ENCODE measurements at regions not wholly inside any gene's neighbourhood (a gene's known extent, or its start where the extent isn't known, plus 50 kb on each side); places are given as distances from the start of the nearest gene placed in this dataset.

GRCh38 chrX:85444613-85445012 lies 65.1 kb upstream of the POF1B start:
- Histone ChIP-seq H3K79me2 (ENCODE audit: low read depth) (no peaks in the 10 kb centered on the region), H3K4me2 (no peak overlapping the region), H3K4me3 (no peak overlapping the region), H3K4me1 (no peaks in the 10 kb centered on the region), H3K36me3 (no peaks in the 10 kb centered on the region), H3F3A (ENCODE audit: low read depth) (no peaks in the 10 kb centered on the region), H2AFZ (replicated peaks) (no peak overlapping the region), H3K9ac (no peak overlapping the region), H3K9me3 (ENCODE audit: low read depth) (no peaks in the 10 kb centered on the region), H3K27ac (no peak overlapping the region), H4K20me1 (ENCODE audit: low read depth) (no peaks in the 10 kb centered on the region), H3K27me3 (no peaks in the 10 kb centered on the region)
- no peak for DNase-seq (ENCODE audit: low spot score)
- Mint-ChIP-seq H3K9me3 (peaks cover 11% of the 10 kb centered on the region), H3K4me1 (no peaks in the 10 kb centered on the region), H3K36me3 (no peaks in the 10 kb centered on the region), H3K27me3 (ENCODE audit: insufficient read depth, low read depth) (no peaks in the 10 kb centered on the region), H3K27ac (no peak overlapping the region), H3K4me3 (no peak overlapping the region)
- TF ChIP-seq EZH2phosphoT487 (IDR thresholded peaks at IDR 0.05) (no peak), CTCF (IDR thresholded peaks at IDR 0.05) (no peak), EZH2 (IDR thresholded peaks at IDR 0.05) (no peak)

Measured in neural progenitor cell (in vitro differentiated cells).